CD4-positive, alpha-beta T cell treated with Interleukin-21 for 1 hour (primary cell): ENCODE measurements at regions not wholly inside any gene's neighbourhood (a gene's known extent, or its start where the extent isn't known, plus 50 kb on each side); places are given as distances from the start of the nearest gene placed in this dataset.

Experiments
- DNase-seq: peaks from one replicate; pipeline ENCODE4 v3.0.0-alpha.2; 2020

- no peak for DNase-seq
Observed at GRCh38 chr17:79441356-79442160, 169.3 kb downstream of the RBFOX3 start.

GRCh38 chr17:79440251-79440650, 170.6 kb downstream of the RBFOX3 start:
- DNase-seq, result no peak

GRCh38 chr17:79439493-79439892, 171.4 kb downstream of the RBFOX3 start:
- DNase-seq, result no peak

GRCh38 chr17:79438546-79439334, 172.1 kb downstream of the RBFOX3 start:
- DNase-seq, result no peak

- DNase-seq, result no peak
Observed at GRCh38 chr17:79438058-79438457, 172.8 kb downstream of the RBFOX3 start.

GRCh38 chr17:79437081-79437480, 173.8 kb downstream of the RBFOX3 start:
- DNase-seq, result no peak

GRCh38 chr17:79435962-79436361, 174.9 kb downstream of the RBFOX3 start:
- DNase-seq, result no peak

GRCh38 chr17:79435296-79435695, 175.6 kb downstream of the RBFOX3 start:
- DNase-seq, result no peak

- no peak for DNase-seq
Observed at GRCh38 chr17:79434215-79434614, 176.6 kb downstream of the RBFOX3 start.

GRCh38 chr17:79433379-79433778, 177.5 kb downstream of the RBFOX3 start:
- no peak for DNase-seq

- no peak for DNase-seq
Observed at GRCh38 chr17:79431175-79431574, 179.7 kb downstream of the RBFOX3 start.

GRCh38 chr17:79429864-79430494, 180.9 kb downstream of the RBFOX3 start:
- no peak for DNase-seq

- DNase-seq, result no peak
Observed at GRCh38 chr17:79428988-79429387, 181.9 kb downstream of the RBFOX3 start.

GRCh38 chr17:79427621-79428539, 183.0 kb downstream of the RBFOX3 start:
- no peak for DNase-seq

- no peak for DNase-seq
Observed at GRCh38 chr17:79425686-79426085, 185.2 kb downstream of the RBFOX3 start.

- DNase-seq, result no peak
Observed at GRCh38 chr17:79424471-79425185, 186.2 kb downstream of the RBFOX3 start.

- DNase-seq, result no peak
Observed at GRCh38 chr17:79423811-79424465, 186.9 kb downstream of the RBFOX3 start.

- DNase-seq, result no peak
Observed at GRCh38 chr17:79422236-79422635, 188.6 kb downstream of the RBFOX3 start.

GRCh38 chr17:79420318-79421243, 190.3 kb downstream of the RBFOX3 start:
- DNase-seq, result no peak

- DNase-seq, result no peak
Observed at GRCh38 chr17:79417476-79417988, 193.3 kb downstream of the RBFOX3 start.
